GM23248 (cell line): ENCODE measurements at regions not wholly inside any gene's neighbourhood (a gene's known extent, or its start where the extent isn't known, plus 50 kb on each side); places are given as distances from the start of the nearest gene placed in this dataset.
A peak's percentile ranks its signal among the peaks of the same experiment; 100 is the strongest.

ENCODE experiments used
- DNase-seq: peaks from one replicate; pipeline ENCODE4 v3.0.0-alpha.2; 2015
- H2AFZ ChIP-seq: fragments of 200-600 bp; sonication (generic); 2 replicates; pipeline ENCODE4 v1.6.1; 2016; ENCODE audit warnings: antibody characterized with exemption
- H3F3A ChIP-seq: fragments of 200-600 bp; sonication (generic); 2 replicates; pipeline ENCODE4 v1.6.1; 2016; ENCODE audit warnings: mild to moderate bottlenecking, antibody characterized with exemption, mixed run types; ENCODE audit not compliant: insufficient read depth
- H3K27ac ChIP-seq: fragments of 200-600 bp; sonication (generic); 2 replicates; pipeline ENCODE4 v1.5.1; 2016; ENCODE audit warnings: mild to moderate bottlenecking
- H3K27me3 ChIP-seq: fragments of 200-600 bp; sonication (generic); replicated peaks from 2 replicates; pipeline ENCODE4 v1.6.1; 2016; ENCODE audit warnings: mild to moderate bottlenecking; ENCODE audit not compliant: insufficient read depth
- H3K36me3 ChIP-seq: fragments of 200-600 bp; sonication (generic); 2 replicates; pipeline ENCODE4 v1.6.1; 2016; ENCODE audit warnings: low read depth, mild to moderate bottlenecking
- H3K4me1 ChIP-seq: fragments of 200-600 bp; sonication (generic); 2 replicates; pipeline ENCODE4 v1.6.1; 2016; ENCODE audit warnings: mild to moderate bottlenecking; ENCODE audit not compliant: insufficient read depth
- H3K4me2 ChIP-seq: fragments of 200-600 bp; sonication (generic); one replicate; pipeline ENCODE4 v1.6.1; 2016; ENCODE audit warnings: mild to moderate bottlenecking; ENCODE audit not compliant: unreplicated experiment
- H3K4me3 ChIP-seq: fragments of 200-600 bp; sonication (generic); 2 replicates; pipeline ENCODE4 v1.5.1; 2016; ENCODE audit warnings: mild to moderate bottlenecking
- H3K79me2 ChIP-seq: fragments of 200-600 bp; sonication (generic); 2 replicates; pipeline ENCODE4 v1.6.1; 2016; ENCODE audit warnings: mild to moderate bottlenecking; ENCODE audit not compliant: insufficient read depth
- H3K9ac ChIP-seq: fragments of 200-600 bp; sonication (generic); 2 replicates; pipeline ENCODE4 v1.6.1; 2016; ENCODE audit warnings: mild to moderate bottlenecking
- H3K9me2 ChIP-seq: fragments of 200-600 bp; sonication (generic); 2 replicates; pipeline ENCODE4 v1.6.1; 2016; ENCODE audit warnings: mixed run types, mild to moderate bottlenecking, moderate library complexity; ENCODE audit not compliant: insufficient read depth
- H3K9me3 ChIP-seq: fragments of 200-600 bp; sonication (generic); one replicate; pipeline ENCODE4 v1.6.1; 2017; ENCODE audit warnings: low read depth
- H4K20me1 ChIP-seq: fragments of 200-600 bp; sonication (generic); 2 replicates; pipeline ENCODE4 v1.6.0; 2016; ENCODE audit not compliant: insufficient read depth
- EZH2 ChIP-seq: fragments of 200-600 bp; sonication (generic); IDR thresholded peaks from 2 replicates; pipeline ENCODE4 v1.6.1; 2018; ENCODE audit warnings: antibody characterized with exemption, mild to moderate bottlenecking; ENCODE audit not compliant: insufficient read depth, poor library complexity, severe bottlenecking
- EZH2phosphoT487 ChIP-seq: fragments of 200-600 bp; sonication (generic); IDR thresholded peaks from 2 replicates; pipeline ENCODE4 v1.6.1; 2018; ENCODE audit warnings: antibody characterized with exemption, moderate library complexity, mild to moderate bottlenecking, low read depth; ENCODE audit not compliant: insufficient read depth
- WGBS, 2 experiments: methylation state at CpG; one replicate each; pipeline ENCODE4 v1.1.6; 2015 to 2017; ENCODE audit warnings: low lambda C conversion rate in 2 of 2, low coverage in 1 of 2; ENCODE audit errors: missing lambda C conversion rate in 2 of 2; 5-methylcytosine and 5-hydroxymethylcytosine counted together
- in situ Hi-C: fragments of 300-500 bp; cut with MboI; formaldehyde crosslinking; loops from 2 replicates; pipeline ENCODE4 v1.15.0; 2020

DNA sequence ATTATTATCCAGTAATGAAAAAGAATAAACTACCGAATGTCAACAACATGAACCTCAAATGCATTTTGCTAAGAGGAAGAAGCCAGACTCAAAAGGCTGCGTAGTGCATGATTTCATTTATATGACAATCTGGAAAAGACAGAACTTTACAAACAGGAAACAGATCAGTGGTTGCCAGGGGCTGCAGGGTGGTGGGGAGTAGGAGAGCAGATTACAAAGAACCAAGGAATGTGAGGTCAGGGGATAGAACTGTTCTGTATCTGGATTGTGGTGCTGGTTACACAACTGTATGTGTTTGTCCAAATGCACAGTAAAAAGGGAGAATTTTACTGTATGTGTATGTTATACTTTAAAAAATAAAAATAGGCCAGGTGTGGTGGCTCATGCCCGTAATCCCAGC, 89.7 kb upstream of the MYL2 start:
- Histone ChIP-seq H3K79me2 (no peaks in the 10 kb centered on the region), H4K20me1 (no peaks in the 10 kb centered on the region), H2AFZ (no peak overlapping the region), H3K9ac (no peak overlapping the region), H3K27ac (no peak overlapping the region), H3K36me3 (no peaks in the 10 kb centered on the region), H3K4me1 (no peaks in the 10 kb centered on the region), H3F3A (no peaks in the 10 kb centered on the region), H3K9me3 (no peaks in the 10 kb centered on the region), H3K4me3 (no peak overlapping the region), H3K9me2 (no peaks in the 10 kb centered on the region), H3K27me3 (peaks cover 18% of the 10 kb centered on the region), H3K4me2 (no peak overlapping the region)
- 24 to 25% methylated on average over 3 of the region's 3 CpGs for WGBS, 2 experiments
- no peak for TF ChIP-seq EZH2
- TF ChIP-seq EZH2phosphoT487, result no peak
- DNase-seq, result no peak
- in situ Hi-C loops, result no loop called here

DNA sequence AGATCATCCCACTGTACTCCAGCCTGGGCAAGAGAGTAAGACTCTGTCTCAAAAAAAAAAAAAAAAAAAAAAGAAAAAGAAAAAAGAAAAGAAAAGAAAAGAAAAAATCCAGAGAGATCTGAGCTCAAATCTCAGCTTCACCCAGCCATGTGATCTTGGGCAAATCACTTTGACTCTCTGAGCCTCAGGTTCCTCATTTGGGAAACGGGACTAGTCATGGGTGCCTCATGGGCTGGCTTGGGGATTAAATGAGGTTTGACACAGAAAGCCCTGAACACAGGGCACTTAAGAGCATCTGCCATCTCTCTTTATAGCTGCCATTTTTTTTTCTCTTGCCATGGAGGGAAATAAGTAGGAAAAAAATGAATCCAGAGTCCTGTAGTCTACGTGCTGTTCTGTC, 86.2 kb upstream of the MYL2 start:
- Histone ChIP-seq H3F3A (no peaks in the 10 kb centered on the region), H3K27me3 (peaks cover 12% of the 10 kb centered on the region), H3K4me1 (no peaks in the 10 kb centered on the region)

DNA sequence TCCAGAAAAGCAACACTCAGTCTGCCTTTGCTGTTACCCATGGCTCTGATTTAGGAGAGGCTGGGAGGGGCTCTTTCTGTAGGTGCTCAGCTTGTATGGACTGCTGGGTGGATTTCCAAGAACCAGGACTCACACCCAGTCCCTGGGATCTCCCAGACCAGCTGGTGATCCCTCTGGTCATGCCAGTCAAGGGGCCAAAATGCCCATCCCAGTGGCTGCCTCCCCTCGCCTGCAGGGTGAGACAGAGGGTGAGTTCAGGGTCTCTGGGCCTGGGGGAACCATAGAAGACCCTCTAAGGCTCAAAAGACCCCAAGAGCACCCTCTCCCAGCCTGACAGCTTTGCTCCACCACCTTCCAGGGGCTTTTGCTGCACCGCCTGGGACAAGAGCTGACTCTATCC, 78.6 kb upstream of the MYL2 start:
- Histone ChIP-seq H3K79me2 (no peaks in the 10 kb centered on the region), H3K9me2 (no peaks in the 10 kb centered on the region), H4K20me1 (no peaks in the 10 kb centered on the region), H3K36me3 (no peaks in the 10 kb centered on the region), H3K4me2 (no peak overlapping the region), H3K4me1 (no peaks in the 10 kb centered on the region), H3K27ac (no peak overlapping the region), H2AFZ (no peak overlapping the region), H3F3A (no peaks in the 10 kb centered on the region), H3K4me3 (no peak overlapping the region), H3K9ac (no peak overlapping the region), H3K27me3 (no peaks in the 10 kb centered on the region), H3K9me3 (no peaks in the 10 kb centered on the region)
- TF ChIP-seq EZH2phosphoT487 (no peak), EZH2 (no peak)
- in situ Hi-C loops, result no loop called here
- whole genome bisulfite sequencing, 2 experiments, result 15 to 25% methylated on average over 2 of the region's 2 CpGs
- DNase-seq, result no peak

More for the DNA sequence above, 86.2 kb upstream of the MYL2 start:
- 2 to 3% methylated on average over 2 of the region's 2 CpGs for WGBS, 2 experiments
- no peaks in the 10 kb centered on the region for H3K36me3 ChIP-seq
- H3K9ac ChIP-seq, result no peak overlapping the region
- H2AFZ ChIP-seq, result no peak overlapping the region
- no peak overlapping the region for H3K27ac ChIP-seq
- no peaks in the 10 kb centered on the region for H3K9me3 ChIP-seq
- in situ Hi-C loops, result no loop called here
- no peak for DNase-seq
- no peak for TF ChIP-seq EZH2phosphoT487
- no peak for TF ChIP-seq EZH2
- H3K79me2 ChIP-seq, result no peaks in the 10 kb centered on the region
- no peaks in the 10 kb centered on the region for H3K9me2 ChIP-seq
- H3K4me3 ChIP-seq, result no peak overlapping the region
- H4K20me1 ChIP-seq, result no peaks in the 10 kb centered on the region
- H3K4me2 ChIP-seq, result no peak overlapping the region

DNA sequence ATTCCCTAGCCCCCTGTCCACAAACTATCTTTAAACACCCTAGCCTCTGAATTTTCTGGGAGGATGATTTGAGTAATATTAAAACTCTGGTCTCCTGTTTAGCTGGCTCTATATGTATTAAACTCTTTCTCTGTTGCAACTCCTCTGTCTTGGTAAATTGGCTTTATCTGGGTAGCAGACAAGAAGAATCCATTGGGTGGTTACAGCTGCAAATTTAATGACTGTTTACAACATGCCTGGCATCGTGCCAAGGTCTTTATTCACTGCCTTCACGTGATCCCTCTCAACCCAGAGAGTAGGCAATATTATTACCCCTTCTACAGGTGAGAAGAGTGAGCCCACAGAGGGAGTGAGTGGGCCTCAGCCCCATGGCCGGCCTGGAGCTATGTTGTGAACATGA, 77.8 kb upstream of the MYL2 start:
- no peaks in the 10 kb centered on the region for H3K36me3 ChIP-seq
- no peak overlapping the region for H3K4me2 ChIP-seq
- H3K9me3 ChIP-seq, result no peaks in the 10 kb centered on the region
- DNase-seq, result peak; percentile 28
- TF ChIP-seq EZH2, result no peak
- no peak for TF ChIP-seq EZH2phosphoT487
- H3K27me3 ChIP-seq, result no peaks in the 10 kb centered on the region; the same call in 1 of the 2 replicates
- no peaks in the 10 kb centered on the region for H4K20me1 ChIP-seq
- no peak overlapping the region for H2AFZ ChIP-seq
- H3K79me2 ChIP-seq, result no peaks in the 10 kb centered on the region
- no peak overlapping the region for H3K4me3 ChIP-seq
- no peaks in the 10 kb centered on the region for H3F3A ChIP-seq
- no peak overlapping the region for H3K9ac ChIP-seq
- no peaks in the 10 kb centered on the region for H3K4me1 ChIP-seq
- in situ Hi-C loops, result no loop called here
- no peak overlapping the region for H3K27ac ChIP-seq
- WGBS, 2 experiments, result 26 to 28% methylated on average over 3 of the region's 3 CpGs
- H3K9me2 ChIP-seq, result no peaks in the 10 kb centered on the region

DNA sequence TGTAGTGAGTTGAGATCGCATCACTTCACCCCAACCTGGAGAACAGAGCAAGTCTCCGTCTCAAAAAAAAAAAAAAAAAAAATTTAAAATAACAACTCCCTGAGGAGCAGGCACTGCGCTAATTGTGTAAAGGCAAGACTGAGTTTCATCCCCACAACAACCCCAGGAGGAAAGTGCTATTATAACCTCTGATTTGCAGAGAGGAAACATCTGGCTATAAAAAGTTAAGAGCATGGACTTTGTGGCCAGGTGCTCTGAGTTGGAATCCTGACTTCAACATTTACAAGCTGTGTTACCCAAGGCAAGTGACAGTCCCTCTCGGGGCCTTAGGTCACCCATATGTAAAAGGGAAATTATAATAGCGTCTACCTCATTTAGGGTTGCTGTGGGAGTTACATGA, 76.0 kb upstream of the MYL2 start:
- WGBS, 2 experiments, result 38 to 50% methylated on average over 5 of the region's 5 CpGs
- in situ Hi-C loops, result no loop called here
- Histone ChIP-seq H3K9me3 (no peaks in the 10 kb centered on the region), H3K9me2 (no peaks in the 10 kb centered on the region), H4K20me1 (no peaks in the 10 kb centered on the region), H3K79me2 (no peaks in the 10 kb centered on the region), H3K4me1 (no peaks in the 10 kb centered on the region), H2AFZ (no peak overlapping the region), H3K27me3 (no peaks in the 10 kb centered on the region; the same call in 1 of the 2 replicates), H3K4me3 (no peak overlapping the region), H3K4me2 (no peak overlapping the region), H3K36me3 (no peaks in the 10 kb centered on the region), H3F3A (no peaks in the 10 kb centered on the region), H3K27ac (no peak overlapping the region), H3K9ac (no peak overlapping the region)
- no peak for TF ChIP-seq EZH2phosphoT487
- no peak for TF ChIP-seq EZH2
- no peak for DNase-seq
